PFSK-1 (cell line): ENCODE measurements at regions not wholly inside any gene's neighbourhood (a gene's known extent, or its start where the extent isn't known, plus 50 kb on each side); places are given as distances from the start of the nearest gene placed in this dataset.

Source experiments
- FOXP2 ChIP-seq: optimal IDR thresholded peaks from 2 replicates; pipeline ENCODE3; 2011; ENCODE audit warnings: borderline replicate concordance, control low read depth, inconsistent platforms; ENCODE audit not compliant: insufficient read depth; ENCODE audit errors: extremely low read length, extremely low read depth
- TAF1 ChIP-seq: IDR thresholded peaks from 2 replicates; pipeline ENCODE4 v1.6.1; 2012; ENCODE audit warnings: low read length, control low read depth, borderline replicate concordance; ENCODE audit not compliant: insufficient read depth
- TF ChIP-seq, protein P1 (sequence below), 2 experiments: IDR thresholded peaks; 2 replicates each; pipeline versions ENCODE4 v1.6.1 to v1.8.0; 2011 to 2012; ENCODE audit warnings: low read depth in 2 of 2, low read length in 2 of 2, control low read depth in 1 of 2, inconsistent platforms in 1 of 2, mild to moderate bottlenecking in 1 of 2, moderate library complexity in 1 of 2; ENCODE audit not compliant: insufficient read depth in 1 of 2

DNA sequence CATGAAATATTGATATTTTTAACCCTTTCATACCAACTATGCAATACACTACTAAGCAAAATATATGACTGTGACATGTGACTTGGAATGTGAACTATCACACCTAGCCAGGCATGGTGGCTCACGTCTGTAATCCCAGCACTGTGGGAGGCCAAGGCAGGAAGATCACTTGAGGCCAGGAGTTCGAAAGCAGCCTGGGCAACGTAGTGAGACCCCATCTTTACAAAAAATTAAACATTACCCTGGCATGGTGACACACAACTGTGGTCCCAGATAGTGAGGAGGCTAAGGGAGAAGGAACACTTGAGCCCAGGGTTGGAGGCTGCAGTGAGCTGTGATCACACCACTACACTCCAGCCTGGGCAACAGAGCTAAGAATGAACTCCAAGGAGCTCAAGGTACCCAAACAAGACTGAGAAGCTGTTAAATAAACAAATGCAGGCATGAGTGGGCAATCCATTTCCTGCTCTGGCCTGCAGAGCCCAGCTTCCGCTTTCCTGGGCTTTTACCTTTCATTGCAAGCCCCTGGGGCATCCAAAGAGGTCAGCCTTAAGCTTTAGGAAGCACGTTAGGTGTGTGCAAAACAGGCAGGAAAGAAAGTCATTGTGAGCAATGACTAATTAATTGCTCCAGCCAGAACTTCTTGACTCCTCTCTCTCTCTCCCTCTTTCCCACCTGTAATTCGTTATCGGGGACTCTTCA, 162.1 kb upstream of the FOXK1 start:
- TF ChIP-seq TAF1 (no peak), FOXP2 (no peak)
- TF ChIP-seq, protein P1, sequence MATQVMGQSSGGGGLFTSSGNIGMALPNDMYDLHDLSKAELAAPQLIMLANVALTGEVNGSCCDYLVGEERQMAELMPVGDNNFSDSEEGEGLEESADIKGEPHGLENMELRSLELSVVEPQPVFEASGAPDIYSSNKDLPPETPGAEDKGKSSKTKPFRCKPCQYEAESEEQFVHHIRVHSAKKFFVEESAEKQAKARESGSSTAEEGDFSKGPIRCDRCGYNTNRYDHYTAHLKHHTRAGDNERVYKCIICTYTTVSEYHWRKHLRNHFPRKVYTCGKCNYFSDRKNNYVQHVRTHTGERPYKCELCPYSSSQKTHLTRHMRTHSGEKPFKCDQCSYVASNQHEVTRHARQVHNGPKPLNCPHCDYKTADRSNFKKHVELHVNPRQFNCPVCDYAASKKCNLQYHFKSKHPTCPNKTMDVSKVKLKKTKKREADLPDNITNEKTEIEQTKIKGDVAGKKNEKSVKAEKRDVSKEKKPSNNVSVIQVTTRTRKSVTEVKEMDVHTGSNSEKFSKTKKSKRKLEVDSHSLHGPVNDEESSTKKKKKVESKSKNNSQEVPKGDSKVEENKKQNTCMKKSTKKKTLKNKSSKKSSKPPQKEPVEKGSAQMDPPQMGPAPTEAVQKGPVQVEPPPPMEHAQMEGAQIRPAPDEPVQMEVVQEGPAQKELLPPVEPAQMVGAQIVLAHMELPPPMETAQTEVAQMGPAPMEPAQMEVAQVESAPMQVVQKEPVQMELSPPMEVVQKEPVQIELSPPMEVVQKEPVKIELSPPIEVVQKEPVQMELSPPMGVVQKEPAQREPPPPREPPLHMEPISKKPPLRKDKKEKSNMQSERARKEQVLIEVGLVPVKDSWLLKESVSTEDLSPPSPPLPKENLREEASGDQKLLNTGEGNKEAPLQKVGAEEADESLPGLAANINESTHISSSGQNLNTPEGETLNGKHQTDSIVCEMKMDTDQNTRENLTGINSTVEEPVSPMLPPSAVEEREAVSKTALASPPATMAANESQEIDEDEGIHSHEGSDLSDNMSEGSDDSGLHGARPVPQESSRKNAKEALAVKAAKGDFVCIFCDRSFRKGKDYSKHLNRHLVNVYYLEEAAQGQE (IDR thresholded peaks at IDR 0.05; ENCODE audit: insufficient read depth in 1 of 2, low read depth in 2 of 2, low read length in 2 of 2), result no peak
